Urothelium cell line (cell line): ENCODE measurements at regions not wholly inside any gene's neighbourhood (a gene's known extent, or its start where the extent isn't known, plus 50 kb on each side); places are given as distances from the start of the nearest gene placed in this dataset.

Experiments used
- DNase-seq: peaks from one replicate; pipeline ENCODE4 v3.0.0; 2011; ENCODE audit warnings: low spot score, mixed read lengths
- FAIRE-seq: peaks from 2 replicates; lab custom pipeline; 2011; peaks lifted over from hg19 to GRCh38; lab: Jason Lieb, UNC

GRCh38 chr12:92089559-92089958 lies 56.1 kb downstream of the BTG1 start:
- no peak for FAIRE-seq

GRCh38 chr12:92088805-92089204 lies 56.8 kb downstream of the BTG1 start:
- DNase-seq: no peak
- FAIRE-seq: no peak

More at GRCh38 chr12:92089559-92089958, 56.1 kb downstream of the BTG1 start:
- DNase-seq: no peak

- no peak for DNase-seq
- FAIRE-seq: no peak
Observed at GRCh38 chr12:92085736-92086040, 60.0 kb downstream of the BTG1 start.

- no peak for DNase-seq
- FAIRE-seq: no peak
Observed at GRCh38 chr12:92085040-92085735, 60.5 kb downstream of the BTG1 start.

GRCh38 chr12:92080911-92081285 lies 64.7 kb downstream of the BTG1 start:
- DNase-seq (no peak), FAIRE-seq (no peak)

GRCh38 chr12:92079054-92079385 lies 66.6 kb downstream of the BTG1 start:
- no peak for DNase-seq

GRCh38 chr12:92078167-92079053 lies 67.2 kb downstream of the BTG1 start:
- FAIRE-seq (no peak), DNase-seq (no peak)

More at GRCh38 chr12:92079054-92079385, 66.6 kb downstream of the BTG1 start:
- FAIRE-seq: no peak

GRCh38 chr12:92077530-92077929 lies 68.1 kb downstream of the BTG1 start:
- FAIRE-seq (no peak), DNase-seq (no peak)

GRCh38 chr12:92076101-92076500 lies 69.5 kb downstream of the BTG1 start:
- DNase-seq (no peak), FAIRE-seq (no peak)

- FAIRE-seq (no peak), DNase-seq (no peak)
Observed at GRCh38 chr12:92075425-92075914, 70.2 kb downstream of the BTG1 start.

GRCh38 chr12:92074889-92075288 lies 70.8 kb downstream of the BTG1 start:
- no peak for FAIRE-seq
- DNase-seq: no peak

- FAIRE-seq: no peak
Observed at GRCh38 chr12:92073094-92073493, 72.6 kb downstream of the BTG1 start.

GRCh38 chr12:92072112-92072511 lies 73.5 kb downstream of the BTG1 start:
- DNase-seq: no peak
- FAIRE-seq: no peak

More at GRCh38 chr12:92073094-92073493, 72.6 kb downstream of the BTG1 start:
- no peak for DNase-seq

- DNase-seq (no peak), FAIRE-seq (no peak)
Observed at GRCh38 chr12:92070864-92071445, 74.7 kb downstream of the BTG1 start.

GRCh38 chr12:92070054-92070863 lies 75.4 kb downstream of the BTG1 start:
- FAIRE-seq: no peak

GRCh38 chr12:92068459-92068858 lies 77.2 kb downstream of the BTG1 start:
- no peak for FAIRE-seq
- DNase-seq: no peak

More at GRCh38 chr12:92070054-92070863, 75.4 kb downstream of the BTG1 start:
- no peak for DNase-seq

GRCh38 chr12:92065639-92066038 lies 80.0 kb downstream of the BTG1 start:
- DNase-seq (no peak), FAIRE-seq (no peak)

- FAIRE-seq: no peak
- no peak for DNase-seq
Observed at GRCh38 chr12:92065018-92065499, 80.6 kb downstream of the BTG1 start.

GRCh38 chr12:92064422-92064821 lies 81.2 kb downstream of the BTG1 start:
- no peak for FAIRE-seq
- no peak for DNase-seq

- no peak for FAIRE-seq
- no peak for DNase-seq
Observed at GRCh38 chr12:92063641-92064040, 82.0 kb downstream of the BTG1 start.
